ENCODE measurements at regions not wholly inside any gene's neighbourhood (a gene's known extent, or its start where the extent isn't known, plus 50 kb on each side); places are given as distances from the start of the nearest gene placed in this dataset.

DNA sequence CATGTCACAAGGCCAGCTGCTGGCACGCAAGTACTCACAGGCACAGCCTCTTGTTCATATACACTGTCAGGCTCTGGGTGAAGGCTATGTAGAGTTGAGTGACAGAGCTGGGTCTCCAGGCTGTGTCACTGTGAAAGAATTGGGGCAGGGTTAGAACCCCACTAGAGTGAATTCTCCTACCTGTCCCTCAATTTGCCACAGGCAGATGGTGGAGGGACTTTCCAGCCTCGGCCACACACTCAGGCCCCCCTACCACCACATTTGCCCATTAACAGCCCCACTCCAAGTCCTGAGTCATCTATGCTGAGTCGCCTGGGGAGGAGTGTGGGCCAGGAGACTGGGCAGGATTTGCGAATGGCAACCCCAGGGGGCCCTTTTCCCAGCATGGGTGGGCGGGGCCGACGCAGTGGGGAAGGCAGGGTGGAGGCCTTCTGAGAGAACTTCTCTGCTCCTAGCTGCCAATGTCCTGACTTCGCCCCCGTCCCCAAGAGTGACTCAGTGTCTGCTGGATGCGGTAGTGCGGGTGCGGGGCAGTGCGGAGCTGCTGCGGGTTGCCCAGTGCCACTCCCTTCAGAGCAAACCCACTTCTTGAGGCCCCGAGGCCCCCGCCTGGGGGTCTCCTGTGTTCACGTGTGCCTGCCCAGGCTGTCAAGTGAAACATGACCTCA lies 50.3 kb upstream of the PSD2 start:
- no peak for FAIRE-seq
- POLR2A ChIA-PET, result interaction anchor here (0.6 kb wide), 1 partner anchor 17 kb away, joined by 4 read pairs; no protein-coding TSS in a partner anchor
- H2AFZ ChIP-seq (ENCODE audit: low read depth, low read length), result no peak overlapping the region

More for the DNA sequence above, 50.3 kb upstream of the PSD2 start:
- H3K9me1 ChIP-seq (replicated peaks; ENCODE audit: control insufficient read depth, extremely low read depth, insufficient read depth, low read length), result no peaks in the 10 kb centered on the region
- H3K36me3 ChIP-seq (ENCODE audit: control insufficient read depth in 2 of 2, extremely low read depth in 1 of 2, insufficient read depth in 2 of 2, low read length in 2 of 2), result no peaks in the 10 kb centered on the region
- H3K79me2 ChIP-seq (ENCODE audit: control insufficient read depth, insufficient read depth, low read length), result no peaks in the 10 kb centered on the region
- dilution Hi-C loops (cut with MboI; ENCODE audit: extremely low pct_ligation_motif_present, low sequenced_read_pairs) (no loop called here), intact Hi-C loops (cut with micrococcal nuclease) (no loop called here)
- no peak overlapping the region for H3K4me3 ChIP-seq (replicated peaks in 1 of 3; ENCODE audit: insufficient read depth in 1 of 3, low read depth in 1 of 3, low read length in 3 of 3)
- peaks cover 25 to 28% of the 10 kb centered on the region in 2 experiments for H3K27me3 ChIP-seq (ENCODE audit: control insufficient read depth in 2 of 2, insufficient read depth in 2 of 2, low read length in 2 of 2)
- no peak overlapping the region for H3K4me2 ChIP-seq (ENCODE audit: insufficient read depth, low read length)
- H3K4me1 ChIP-seq (ENCODE audit: control insufficient read depth, extremely low read depth, insufficient read depth, low read length), result peaks cover 18% of the 10 kb centered on the region
- no peak overlapping the region for H3K27ac ChIP-seq (ENCODE audit: insufficient read depth, low read depth, low read length)
- H3K9me3 ChIP-seq (replicated peaks; ENCODE audit: control insufficient read depth, insufficient read depth, low read length), result no peaks in the 10 kb centered on the region
- no TSS peak for BruUV-seq (replicated peaks)
- CTCF ChIA-PET, result interaction anchor here (1.0 to 1.6 kb wide), 3 partner anchors 9 to 112 kb away, joined by 3 to 4 read pairs (median 3); no protein-coding TSS in a partner anchor
- TF ChIP-seq POLR2AphosphoS5 (IDR thresholded peaks at IDR 0.05; ENCODE audit: insufficient read depth, low read depth, low read length) (no peak), EZH2 (IDR thresholded peaks at IDR 0.05; ENCODE audit: borderline replicate concordance, low read depth, low read length, severe bottlenecking) (no peak), POLR2A (IDR thresholded peaks at IDR 0.05; ENCODE audit: low read depth, low read length) (no peak), JUN (IDR thresholded peaks at IDR 0.05; ENCODE audit: borderline replicate concordance, insufficient read depth, insufficient read length, low read depth) (no peak), FOS (IDR thresholded peaks at IDR 0.05; ENCODE audit: borderline replicate concordance, insufficient read depth, low read length) (no peak), GATA2 (IDR thresholded peaks at IDR 0.05; ENCODE audit: insufficient read depth, insufficient read length, low read depth, low read length) (no peak), MYC (IDR thresholded peaks at IDR 0.05; ENCODE audit: low read depth, low read length) (no peak)
- TF ChIP-seq, protein P1, sequence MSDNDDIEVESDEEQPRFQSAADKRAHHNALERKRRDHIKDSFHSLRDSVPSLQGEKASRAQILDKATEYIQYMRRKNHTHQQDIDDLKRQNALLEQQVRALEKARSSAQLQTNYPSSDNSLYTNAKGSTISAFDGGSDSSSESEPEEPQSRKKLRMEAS (IDR thresholded peaks at IDR 0.05; ENCODE audit: insufficient read depth, insufficient read length), result no peak
- TF ChIP-seq, protein P2, sequence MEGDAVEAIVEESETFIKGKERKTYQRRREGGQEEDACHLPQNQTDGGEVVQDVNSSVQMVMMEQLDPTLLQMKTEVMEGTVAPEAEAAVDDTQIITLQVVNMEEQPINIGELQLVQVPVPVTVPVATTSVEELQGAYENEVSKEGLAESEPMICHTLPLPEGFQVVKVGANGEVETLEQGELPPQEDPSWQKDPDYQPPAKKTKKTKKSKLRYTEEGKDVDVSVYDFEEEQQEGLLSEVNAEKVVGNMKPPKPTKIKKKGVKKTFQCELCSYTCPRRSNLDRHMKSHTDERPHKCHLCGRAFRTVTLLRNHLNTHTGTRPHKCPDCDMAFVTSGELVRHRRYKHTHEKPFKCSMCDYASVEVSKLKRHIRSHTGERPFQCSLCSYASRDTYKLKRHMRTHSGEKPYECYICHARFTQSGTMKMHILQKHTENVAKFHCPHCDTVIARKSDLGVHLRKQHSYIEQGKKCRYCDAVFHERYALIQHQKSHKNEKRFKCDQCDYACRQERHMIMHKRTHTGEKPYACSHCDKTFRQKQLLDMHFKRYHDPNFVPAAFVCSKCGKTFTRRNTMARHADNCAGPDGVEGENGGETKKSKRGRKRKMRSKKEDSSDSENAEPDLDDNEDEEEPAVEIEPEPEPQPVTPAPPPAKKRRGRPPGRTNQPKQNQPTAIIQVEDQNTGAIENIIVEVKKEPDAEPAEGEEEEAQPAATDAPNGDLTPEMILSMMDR (IDR thresholded peaks at IDR 0.05; ENCODE audit: extremely low read depth in 1 of 2, insufficient read depth in 1 of 2, low read depth in 1 of 2, low read length in 2 of 2), result no peak
- no peaks in the 10 kb centered on the region for H4K20me1 ChIP-seq (replicated peaks; ENCODE audit: control insufficient read depth, extremely low read depth, insufficient read depth, low read length)
- no peak for DNase-seq (ENCODE audit: low read depth, low spot score)
- H3K9ac ChIP-seq (replicated peaks; ENCODE audit: extremely low read depth, insufficient read depth, low read length), result no peak overlapping the region
